Thymus (tissue), 11 donors: ENCODE measurements at regions not wholly inside any gene's neighbourhood (a gene's known extent, or its start where the extent isn't known, plus 50 kb on each side); places are given as distances from the start of the nearest gene placed in this dataset.
"Not testable (repeated sequence)": the region's sequence is repeated elsewhere in the genome, so short reads cannot be mapped to it uniquely, and the experiment has no call there.

Experiments used
- DNase-seq, 9 donors: peaks; one replicate each; pipeline ENCODE4 v3.0.0-alpha.2; 2013; ENCODE audit warnings: low spot score in 9 of 9, low read depth in 6 of 9, missing footprints in 1 of 9
- H3K27ac ChIP-seq, 2 donors: one replicate each; pipeline ENCODE4 v1.5.1; 2013; ENCODE audit warnings: control low read depth in 1 of 2, low read depth in 1 of 2, low read length in 1 of 2, mild to moderate bottlenecking in 1 of 2, moderate library complexity in 1 of 2
- H3K27me3 ChIP-seq, 2 donors: one replicate each; pipeline ENCODE4 v1.5.1; 2013; ENCODE audit warnings: low read length in 1 of 2; ENCODE audit not compliant: control insufficient read depth in 2 of 2, insufficient read depth in 1 of 2
- H3K36me3 ChIP-seq, 2 donors: one replicate each; pipeline ENCODE4 v1.5.1; 2013; ENCODE audit warnings: low read length in 1 of 2, mild to moderate bottlenecking in 1 of 2, moderate library complexity in 1 of 2; ENCODE audit not compliant: control insufficient read depth in 2 of 2, insufficient read depth in 2 of 2
- H3K4me1 ChIP-seq, 2 donors: one replicate each; pipeline ENCODE4 v1.5.1; 2013; ENCODE audit warnings: low read length in 2 of 2; ENCODE audit not compliant: control insufficient read depth in 2 of 2, insufficient read depth in 2 of 2
- H3K4me3 ChIP-seq, 2 donors: one replicate each; pipeline ENCODE4 v1.5.1; 2013; ENCODE audit warnings: low read length in 2 of 2, control low read depth in 1 of 2, mild to moderate bottlenecking in 1 of 2
- H3K9me3 ChIP-seq, 2 donors: one replicate each; pipeline ENCODE4 v1.5.1; 2013; ENCODE audit warnings: low read length in 1 of 2, mild to moderate bottlenecking in 1 of 2; ENCODE audit not compliant: control insufficient read depth in 2 of 2, insufficient read depth in 1 of 2
- WGBS: extraction: QIAGEN DNeasy Blood & Tissue Kit; methylation state at CpG from one replicate; pipeline ENCODE4 v1.1.7; 2013; 5-methylcytosine and 5-hydroxymethylcytosine counted together
- donor health status: healthy.

GRCh38 chr7:77484785-77485184, 52.3 kb upstream of the PTPN12 start:
- DNase-seq: no peak
- Histone ChIP-seq H3K27me3 (no peaks in the 10 kb centered on the region), H3K4me1 (peaks cover 4 to 9% of the 10 kb centered on the region in 2 donors), H3K4me3 (no peak overlapping the region), H3K27ac (no peak overlapping the region), H3K36me3 (no peaks in the 10 kb centered on the region), H3K9me3 (no peaks in the 10 kb centered on the region)
- WGBS: 73% methylated on average over 7 of the region's 7 CpGs

- Histone ChIP-seq H3K4me3 (no peak overlapping the region), H3K27me3 (no peaks in the 10 kb centered on the region), H3K27ac (no peak overlapping the region), H3K36me3 (no peaks in the 10 kb centered on the region), H3K4me1 (peaks cover 4 to 9% of the 10 kb centered on the region in 2 donors), H3K9me3 (no peaks in the 10 kb centered on the region)
- peak in 1 of 9 donors; percentile 0 for DNase-seq
- WGBS: 74% methylated on average over 3 of the region's 3 CpGs
Measured at GRCh38 chr7:77482015-77482414, 55.1 kb upstream of the PTPN12 start.

- WGBS: 17% methylated on average over 2 of the region's 2 CpGs
- peak in 8 of 9 donors; percentile 11 to 76 (median 38) for DNase-seq
- no peaks in the 10 kb centered on the region for H3K27me3 ChIP-seq
- H3K9me3 ChIP-seq: no peaks in the 10 kb centered on the region
- no peaks in the 10 kb centered on the region for H3K36me3 ChIP-seq
- H3K27ac ChIP-seq: peak overlapping the region in 1 of 2 donors; percentile 27
- peaks cover 4 to 9% of the 10 kb centered on the region in 2 donors for H3K4me1 ChIP-seq
- H3K4me3 ChIP-seq: no peak overlapping the region
Measured at GRCh38 chr7:77481615-77482014, 55.5 kb upstream of the PTPN12 start.

GRCh38 chr7:77480102-77480627, 56.9 kb upstream of the PTPN12 start:
- H3K4me3 ChIP-seq, H3K27me3 ChIP-seq, H3K4me1 ChIP-seq, H3K36me3 ChIP-seq, H3K27ac ChIP-seq, H3K9me3 ChIP-seq, DNase-seq: not testable (repeated sequence)
- WGBS: 99% methylated on average over 4 of the region's 4 CpGs

GRCh38 chr7:77479536-77480088, 57.5 kb upstream of the PTPN12 start:
- H3K4me3 ChIP-seq: no peak overlapping the region
- H3K36me3 ChIP-seq: no peaks in the 10 kb centered on the region
- no peak overlapping the region for H3K27ac ChIP-seq
- DNase-seq: no peak
- 96% methylated on average over 3 of the region's 3 CpGs for WGBS
- no peaks in the 10 kb centered on the region for H3K27me3 ChIP-seq
- peaks cover 4 to 9% of the 10 kb centered on the region in 2 donors for H3K4me1 ChIP-seq
- no peaks in the 10 kb centered on the region for H3K9me3 ChIP-seq

- H3K36me3 ChIP-seq: no peaks in the 10 kb centered on the region
Measured at GRCh38 chr7:77476871-77477270, 60.2 kb upstream of the PTPN12 start.

GRCh38 chr7:77475181-77475580, 59.0 kb upstream of the GSAP start:
- Histone ChIP-seq H3K4me1 (no peaks in the 10 kb centered on the region), H3K9me3 (no peaks in the 10 kb centered on the region), H3K4me3 (no peak overlapping the region), H3K27me3 (no peaks in the 10 kb centered on the region), H3K36me3 (no peaks in the 10 kb centered on the region), H3K27ac (no peak overlapping the region)
- DNase-seq: no peak

More at GRCh38 chr7:77476871-77477270, 60.2 kb upstream of the PTPN12 start:
- 96% methylated on average over 3 of the region's 3 CpGs for WGBS
- H3K27ac ChIP-seq: no peak overlapping the region
- no peak for DNase-seq
- H3K9me3 ChIP-seq: no peaks in the 10 kb centered on the region
- H3K4me1 ChIP-seq: peaks cover 4% of the 10 kb centered on the region in 2 donors
- H3K27me3 ChIP-seq: no peaks in the 10 kb centered on the region
- H3K4me3 ChIP-seq: no peak overlapping the region

- Histone ChIP-seq H3K4me1 (no peaks in the 10 kb centered on the region), H3K27me3 (no peaks in the 10 kb centered on the region), H3K36me3 (no peaks in the 10 kb centered on the region), H3K9me3 (no peaks in the 10 kb centered on the region), H3K27ac (no peak overlapping the region), H3K4me3 (no peak overlapping the region)
- DNase-seq: no peak
- WGBS: 95% methylated on average over 3 of the region's 3 CpGs
Measured at GRCh38 chr7:77474756-77475155, 58.6 kb upstream of the GSAP start.

- H3K27me3 ChIP-seq: no peaks in the 10 kb centered on the region
- H3K4me1 ChIP-seq: no peaks in the 10 kb centered on the region
- no peaks in the 10 kb centered on the region for H3K9me3 ChIP-seq
- WGBS: 97% methylated on average over 8 of the region's 8 CpGs
- no peak for DNase-seq
- no peak overlapping the region for H3K27ac ChIP-seq
- H3K36me3 ChIP-seq: no peaks in the 10 kb centered on the region
- no peak overlapping the region for H3K4me3 ChIP-seq
Measured at GRCh38 chr7:77473229-77474005, 57.3 kb upstream of the GSAP start.
